CD4-positive, alpha-beta T cell treated with Interferon alpha-2 for 1 hour (primary cell): ENCODE measurements at regions not wholly inside any gene's neighbourhood (a gene's known extent, or its start where the extent isn't known, plus 50 kb on each side); places are given as distances from the start of the nearest gene placed in this dataset.

ENCODE experiments used
- DNase-seq, 2 donors: peaks; one replicate each; pipeline ENCODE4 v3.0.0-alpha.2; 2020 to 2022

- DNase-seq, result no peak
Measured at GRCh38 chr2:129296806-129297205, 682.7 kb upstream of the RAB6C start.

DNA sequence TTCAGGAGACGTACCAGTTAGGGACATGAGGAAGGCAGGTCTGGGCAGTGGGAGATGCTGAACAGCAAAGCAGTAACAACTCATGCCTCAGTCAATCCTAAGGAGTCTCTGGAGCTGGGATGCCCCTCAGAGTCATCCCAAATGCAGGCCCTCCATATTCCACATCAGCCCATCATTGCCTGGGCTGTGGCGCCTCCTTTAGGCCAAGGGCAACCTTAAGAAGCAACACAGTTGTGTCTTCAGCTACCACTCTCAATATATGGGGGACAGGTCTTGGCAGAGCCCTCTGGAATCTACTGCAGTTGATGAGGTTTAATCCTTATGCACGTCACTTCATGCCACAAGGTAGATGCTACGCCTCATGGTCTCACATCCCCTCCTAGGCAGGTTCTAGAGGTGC lies 682.0 kb upstream of the RAB6C start:
- no peak for DNase-seq

DNA sequence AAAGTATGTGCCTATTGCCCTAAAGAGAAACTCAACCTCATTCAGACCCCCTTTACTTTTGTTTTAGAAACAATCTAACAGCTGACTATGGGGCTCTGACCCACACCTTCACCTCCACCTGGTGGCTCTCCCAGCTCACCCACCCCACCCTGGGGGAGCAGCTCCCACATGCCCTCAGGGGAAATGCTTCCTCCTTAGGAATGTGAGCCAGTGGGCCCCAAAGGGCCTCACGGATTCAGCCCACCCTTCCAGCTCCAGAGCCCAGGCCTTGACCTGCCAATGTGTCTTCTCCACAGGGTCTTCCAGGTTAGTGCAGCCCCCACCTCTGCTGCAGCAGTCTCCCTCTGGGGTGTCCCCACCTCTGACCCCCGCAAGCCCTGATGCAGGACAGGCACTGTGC lies 680.1 kb upstream of the RAB6C start:
- no peak for DNase-seq

DNA sequence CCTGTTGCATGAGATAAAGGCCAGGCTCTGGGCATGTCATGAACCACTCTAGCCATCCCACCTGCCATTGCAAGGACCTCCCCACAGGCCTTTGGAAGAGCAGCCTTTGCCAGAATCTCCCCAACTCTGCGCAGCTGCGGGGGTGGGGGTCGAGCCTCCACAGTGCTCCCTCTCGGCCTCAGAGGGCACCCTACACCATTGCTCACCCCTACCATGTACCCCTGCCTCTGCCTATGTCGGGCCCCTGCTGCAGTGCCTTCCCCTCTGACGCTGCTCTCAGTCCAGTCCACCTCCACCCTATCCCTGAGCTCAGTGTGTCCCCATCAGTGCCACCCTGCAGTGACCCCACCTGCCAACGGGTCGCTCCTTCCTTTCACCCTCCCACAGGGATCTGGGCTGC lies 679.7 kb upstream of the RAB6C start:
- no peak for DNase-seq

- DNase-seq, result no peak
Measured at GRCh38 chr2:129300456-129300855, 679.0 kb upstream of the RAB6C start.

- no peak for DNase-seq
Measured at GRCh38 chr2:129301431-129301913, 678.0 kb upstream of the RAB6C start.

DNA sequence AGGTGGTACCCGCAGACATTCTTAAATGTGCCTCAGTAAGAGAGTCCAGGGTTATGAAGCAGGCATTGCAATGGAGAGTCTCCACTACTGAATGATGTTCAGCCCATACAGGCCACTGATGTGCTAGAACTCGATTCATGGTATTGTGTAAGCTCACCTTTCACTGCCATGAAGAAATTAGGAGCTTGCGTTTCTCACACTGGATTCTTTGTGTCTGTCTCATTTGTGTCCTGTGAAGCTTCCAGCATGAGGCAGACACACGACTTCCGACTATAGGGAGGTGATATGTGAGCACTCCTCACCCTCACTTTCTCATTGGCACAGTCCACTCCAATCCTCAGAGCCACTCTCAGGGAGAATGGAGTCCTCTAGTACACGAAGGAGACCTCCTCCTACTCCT lies 677.4 kb upstream of the RAB6C start:
- DNase-seq, result no peak

- no peak for DNase-seq
Measured at GRCh38 chr2:129302561-129303183, 676.8 kb upstream of the RAB6C start.

DNA sequence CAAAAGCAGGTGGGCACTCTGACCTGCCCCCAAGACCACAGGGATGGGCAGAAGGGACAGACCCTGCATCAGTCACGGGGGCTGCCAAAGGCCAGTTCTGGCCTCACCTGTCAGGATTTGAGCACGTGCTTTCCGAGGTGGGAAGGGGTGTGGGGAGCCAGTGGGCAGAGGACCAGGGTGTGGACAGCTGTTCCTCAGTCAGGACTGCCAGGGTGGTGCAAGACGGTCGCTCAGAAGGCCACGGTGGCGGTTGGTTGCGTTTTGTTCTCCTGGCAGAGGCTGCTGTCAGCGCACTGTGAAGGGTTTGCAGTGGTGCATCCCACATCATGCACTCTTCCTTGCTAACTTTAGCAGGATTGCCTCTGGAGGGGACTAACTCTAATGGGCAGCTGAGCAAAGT lies 665.3 kb upstream of the RAB6C start:
- DNase-seq, result no peak

GRCh38 chr2:129318581-129319421 lies 660.7 kb upstream of the RAB6C start:
- DNase-seq, result no peak

- DNase-seq, result no peak
Measured at GRCh38 chr2:129319422-129319717, 660.1 kb upstream of the RAB6C start.

- no peak for DNase-seq
Measured at GRCh38 chr2:129320288-129320687, 659.2 kb upstream of the RAB6C start.

- no peak for DNase-seq
Measured at GRCh38 chr2:129324349-129324748, 655.1 kb upstream of the RAB6C start.

DNA sequence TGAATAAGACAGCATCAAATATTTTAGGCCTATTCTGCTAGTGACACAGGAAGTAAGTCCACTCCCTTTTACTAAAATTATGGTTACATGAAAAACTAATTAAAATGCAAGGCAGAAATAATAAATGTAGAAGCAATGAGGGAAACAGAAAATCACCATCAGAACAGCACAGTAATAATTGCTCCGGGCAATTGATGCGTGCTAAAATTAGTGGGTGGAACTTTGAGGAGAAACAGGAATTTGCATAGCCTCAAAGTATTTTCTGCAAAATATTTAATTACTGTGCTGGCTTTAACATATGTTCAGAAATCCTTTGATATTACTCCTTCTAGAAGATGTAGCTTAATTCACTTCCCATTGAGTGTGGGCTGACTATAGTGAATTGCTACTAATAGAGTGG lies 654.3 kb upstream of the RAB6C start:
- DNase-seq, result no peak

DNA sequence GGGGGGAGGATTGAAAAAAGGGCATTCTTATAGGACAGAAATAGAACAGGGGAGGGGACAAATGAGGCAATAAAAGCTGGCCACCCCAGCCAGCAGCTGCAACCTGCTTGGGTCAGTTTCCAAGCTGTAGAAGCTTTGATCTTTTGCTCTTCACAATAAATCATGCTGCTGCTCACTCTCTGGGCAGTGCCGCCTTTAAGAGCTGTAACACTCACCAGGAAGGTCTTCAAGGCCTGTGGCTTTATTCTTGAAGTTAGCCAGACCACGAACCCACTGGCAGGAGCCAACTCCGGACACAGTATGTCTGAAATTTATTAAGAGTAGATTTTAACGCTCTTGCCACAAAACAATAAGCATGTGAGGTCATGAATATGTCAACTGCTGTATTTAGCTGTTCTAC lies 649.9 kb upstream of the RAB6C start:
- DNase-seq, result no peak

DNA sequence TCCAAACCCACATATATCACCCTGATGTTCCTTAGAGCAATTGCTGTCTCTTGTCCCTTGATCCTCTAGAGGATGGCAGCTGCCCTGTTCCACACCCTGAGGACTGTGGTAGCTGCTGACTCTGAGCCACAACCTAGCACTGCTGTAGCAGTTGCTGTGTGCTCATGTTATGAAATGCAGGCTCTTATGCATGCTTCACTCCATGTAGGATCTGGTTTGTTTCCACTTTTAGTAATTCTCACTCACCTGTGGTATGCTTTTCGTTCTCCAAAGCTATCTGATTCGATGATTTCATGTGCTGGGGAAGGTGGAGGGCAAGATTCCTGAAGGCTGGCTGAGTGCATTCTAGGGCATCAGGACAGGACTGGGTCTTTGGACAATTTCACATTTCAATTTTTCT lies 649.0 kb upstream of the RAB6C start:
- no peak for DNase-seq

DNA sequence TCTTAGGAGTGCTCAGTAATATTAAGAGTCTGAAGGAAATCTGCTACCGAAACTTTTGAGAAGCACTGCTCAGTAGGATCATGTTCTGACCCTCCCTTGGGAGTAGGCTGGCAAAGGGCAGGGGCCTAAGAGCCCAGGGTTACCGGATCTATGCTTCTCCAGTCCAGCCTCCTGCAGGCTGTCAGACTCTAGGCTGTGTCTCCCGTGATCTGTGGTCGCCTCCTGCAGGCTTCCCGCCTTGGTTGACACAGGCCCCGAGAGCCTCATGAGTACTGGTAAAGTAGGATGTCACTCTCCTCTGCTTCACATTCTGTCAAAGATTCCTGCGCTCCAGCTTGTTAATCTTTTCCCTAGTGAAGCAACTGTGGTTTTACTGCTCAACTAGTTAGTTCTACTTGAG lies 647.8 kb upstream of the RAB6C start:
- DNase-seq, result no peak

DNA sequence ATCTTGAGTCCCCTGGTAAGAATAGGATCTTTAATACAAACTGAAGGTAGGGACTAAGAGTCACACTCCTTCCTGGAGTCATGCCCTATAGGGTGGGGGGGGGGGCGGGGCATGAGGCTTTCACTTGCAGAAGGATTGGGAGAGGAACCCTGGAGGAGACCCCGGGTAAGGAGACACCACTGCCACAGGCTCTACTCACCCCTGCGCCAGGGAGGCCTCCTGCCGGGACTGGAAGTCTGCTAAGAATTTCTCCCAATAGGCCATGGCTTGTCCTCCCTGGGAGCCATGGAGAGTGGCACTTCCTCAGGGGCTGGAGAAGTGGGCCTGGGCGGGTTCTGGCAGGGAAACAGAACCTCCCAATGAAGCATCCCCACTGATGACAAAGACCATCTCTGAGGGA lies 645.3 kb upstream of the RAB6C start:
- no peak for DNase-seq

GRCh38 chr2:129334696-129335410 lies 644.6 kb upstream of the RAB6C start:
- DNase-seq, result no peak

DNA sequence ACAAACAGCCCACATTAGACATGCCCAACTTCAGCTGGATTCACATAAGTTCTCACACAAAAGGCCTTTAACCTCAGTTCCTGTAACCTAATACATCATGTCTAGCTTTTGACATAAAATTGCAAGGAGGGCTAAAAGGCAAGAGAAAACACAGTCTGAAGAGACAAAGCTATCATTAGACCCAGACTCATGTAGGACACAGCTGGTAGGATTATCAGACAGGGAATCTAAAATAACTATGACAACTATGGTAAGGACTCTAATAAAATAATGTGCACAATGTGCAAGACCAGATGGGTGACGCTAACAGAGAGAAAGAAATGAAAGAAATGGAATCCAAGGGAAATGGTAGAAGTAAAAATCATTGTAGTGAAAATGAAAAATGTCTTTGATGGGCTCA lies 643.2 kb upstream of the RAB6C start:
- DNase-seq, result no peak

DNA sequence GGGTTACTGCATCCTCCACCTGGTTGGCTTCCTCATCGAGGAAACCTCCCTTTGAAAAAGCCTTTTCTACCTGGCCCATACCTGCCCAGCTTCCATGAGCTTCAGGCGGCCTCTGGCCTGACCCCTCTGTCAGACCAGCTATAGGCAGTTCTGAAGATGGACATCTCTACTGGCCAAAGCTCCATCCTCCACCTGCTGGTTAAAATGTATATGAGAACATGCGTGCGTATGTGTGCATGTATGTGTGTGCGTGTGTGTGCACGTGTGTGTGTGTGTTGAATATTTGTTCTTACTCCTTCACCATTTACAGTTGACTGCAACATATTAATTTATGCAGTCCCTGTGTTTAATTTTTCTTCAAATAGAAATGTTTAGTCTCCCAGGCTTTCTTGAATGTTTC lies 642.4 kb upstream of the RAB6C start:
- DNase-seq, result no peak

GRCh38 chr2:129345540-129345939 lies 633.9 kb upstream of the RAB6C start:
- no peak for DNase-seq

GRCh38 chr2:129347486-129348217 lies 631.8 kb upstream of the RAB6C start:
- DNase-seq, result no peak
